B cell (primary cell): ENCODE measurements at regions not wholly inside any gene's neighbourhood (a gene's known extent, or its start where the extent isn't known, plus 50 kb on each side); places are given as distances from the start of the nearest gene placed in this dataset.

Experiments
- EZH2 ChIP-seq: IDR thresholded peaks from 2 replicates; pipeline ENCODE4 v1.6.1; 2012; ENCODE audit warnings: borderline replicate concordance, low read depth, mild to moderate bottlenecking, moderate library complexity, low read length; ENCODE audit not compliant: insufficient read depth, poor library complexity, severe bottlenecking
- TF ChIP-seq, protein P1 (sequence below): fragments of 200-600 bp; IDR thresholded peaks from one replicate; pipeline ENCODE4 v1.8.0; 2022; ENCODE audit warnings: antibody characterized with exemption, mild to moderate bottlenecking

DNA sequence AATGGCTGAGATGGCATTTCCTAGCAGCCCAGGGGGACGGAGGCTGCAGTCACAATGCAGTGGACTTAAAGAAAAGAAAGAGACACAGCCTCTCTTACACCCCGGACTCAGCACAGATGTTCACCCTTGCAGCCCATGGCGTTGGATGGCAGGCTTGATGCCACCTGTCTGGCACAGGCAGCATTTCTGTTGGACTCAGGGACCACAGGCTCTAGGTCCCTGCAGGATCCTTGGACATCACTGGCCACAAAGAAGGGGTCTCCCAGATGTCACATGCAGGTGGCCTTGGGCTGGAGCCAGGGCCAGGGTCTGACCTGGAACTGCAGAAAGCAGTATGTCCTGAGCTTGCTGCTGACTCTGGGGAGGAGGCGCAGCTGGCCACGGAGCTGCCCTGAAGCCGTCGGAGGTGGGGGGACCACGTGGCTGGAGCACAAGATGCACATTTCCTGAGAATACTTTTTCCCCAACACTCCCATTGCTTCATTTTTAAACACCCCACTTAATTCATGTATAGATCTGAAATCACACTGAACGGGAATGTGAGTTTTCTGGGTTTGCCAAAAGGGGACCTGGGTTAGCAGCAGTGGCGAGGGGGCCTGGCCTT lies 102.3 kb upstream of the SULF2 start:
- TF ChIP-seq, protein P1, sequence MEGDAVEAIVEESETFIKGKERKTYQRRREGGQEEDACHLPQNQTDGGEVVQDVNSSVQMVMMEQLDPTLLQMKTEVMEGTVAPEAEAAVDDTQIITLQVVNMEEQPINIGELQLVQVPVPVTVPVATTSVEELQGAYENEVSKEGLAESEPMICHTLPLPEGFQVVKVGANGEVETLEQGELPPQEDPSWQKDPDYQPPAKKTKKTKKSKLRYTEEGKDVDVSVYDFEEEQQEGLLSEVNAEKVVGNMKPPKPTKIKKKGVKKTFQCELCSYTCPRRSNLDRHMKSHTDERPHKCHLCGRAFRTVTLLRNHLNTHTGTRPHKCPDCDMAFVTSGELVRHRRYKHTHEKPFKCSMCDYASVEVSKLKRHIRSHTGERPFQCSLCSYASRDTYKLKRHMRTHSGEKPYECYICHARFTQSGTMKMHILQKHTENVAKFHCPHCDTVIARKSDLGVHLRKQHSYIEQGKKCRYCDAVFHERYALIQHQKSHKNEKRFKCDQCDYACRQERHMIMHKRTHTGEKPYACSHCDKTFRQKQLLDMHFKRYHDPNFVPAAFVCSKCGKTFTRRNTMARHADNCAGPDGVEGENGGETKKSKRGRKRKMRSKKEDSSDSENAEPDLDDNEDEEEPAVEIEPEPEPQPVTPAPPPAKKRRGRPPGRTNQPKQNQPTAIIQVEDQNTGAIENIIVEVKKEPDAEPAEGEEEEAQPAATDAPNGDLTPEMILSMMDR = no peak
- no peak for TF ChIP-seq EZH2
